ENCODE measurements at regions not wholly inside any gene's neighbourhood (a gene's known extent, or its start where the extent isn't known, plus 50 kb on each side); places are given as distances from the start of the nearest gene placed in this dataset.
A peak's percentile ranks its signal among the peaks of the same experiment; 100 is the strongest.

DNA sequence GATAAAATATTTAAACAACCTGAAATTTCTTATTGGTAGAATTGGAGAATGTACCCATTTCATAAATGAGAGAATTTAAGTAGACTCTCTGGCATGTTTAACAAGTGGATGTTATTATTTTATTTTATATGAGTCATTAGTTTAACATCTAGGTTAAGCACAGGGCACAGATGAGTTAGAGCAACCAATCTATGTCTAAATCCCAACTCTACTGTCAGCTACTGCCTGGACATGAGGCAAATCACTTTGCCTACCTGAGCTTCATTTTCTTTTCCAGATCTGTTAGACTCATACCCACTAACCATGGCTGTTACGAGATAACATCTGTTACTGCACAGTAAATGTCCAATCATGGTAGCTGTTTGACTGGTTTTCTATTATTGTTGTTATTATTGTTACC lies 251.1 kb downstream of the INHBA start:
- H4K20me1 ChIP-seq (ENCODE audit: insufficient read depth, low read length) = no peaks in the 10 kb centered on the region
- DNase-seq (ENCODE audit: insufficient read length, low spot score, missing footprints) = no peak
- no peak overlapping the region for H3K27ac ChIP-seq (ENCODE audit: low read depth, low read length)
- no peaks in the 10 kb centered on the region for H3K9me3 ChIP-seq (ENCODE audit: low read depth, low read length)
- H3K4me1 ChIP-seq (ENCODE audit: insufficient read depth, low read length) = peaks cover 15% of the 10 kb centered on the region
- no peaks in the 10 kb centered on the region for H3K27me3 ChIP-seq (ENCODE audit: insufficient read depth, low read length)
- H3K4me2 ChIP-seq (ENCODE audit: insufficient read depth, low read length) = no peak overlapping the region
- no peak overlapping the region for H3K4me3 ChIP-seq (ENCODE audit: insufficient read depth, low read length)
- TF ChIP-seq, protein P1, sequence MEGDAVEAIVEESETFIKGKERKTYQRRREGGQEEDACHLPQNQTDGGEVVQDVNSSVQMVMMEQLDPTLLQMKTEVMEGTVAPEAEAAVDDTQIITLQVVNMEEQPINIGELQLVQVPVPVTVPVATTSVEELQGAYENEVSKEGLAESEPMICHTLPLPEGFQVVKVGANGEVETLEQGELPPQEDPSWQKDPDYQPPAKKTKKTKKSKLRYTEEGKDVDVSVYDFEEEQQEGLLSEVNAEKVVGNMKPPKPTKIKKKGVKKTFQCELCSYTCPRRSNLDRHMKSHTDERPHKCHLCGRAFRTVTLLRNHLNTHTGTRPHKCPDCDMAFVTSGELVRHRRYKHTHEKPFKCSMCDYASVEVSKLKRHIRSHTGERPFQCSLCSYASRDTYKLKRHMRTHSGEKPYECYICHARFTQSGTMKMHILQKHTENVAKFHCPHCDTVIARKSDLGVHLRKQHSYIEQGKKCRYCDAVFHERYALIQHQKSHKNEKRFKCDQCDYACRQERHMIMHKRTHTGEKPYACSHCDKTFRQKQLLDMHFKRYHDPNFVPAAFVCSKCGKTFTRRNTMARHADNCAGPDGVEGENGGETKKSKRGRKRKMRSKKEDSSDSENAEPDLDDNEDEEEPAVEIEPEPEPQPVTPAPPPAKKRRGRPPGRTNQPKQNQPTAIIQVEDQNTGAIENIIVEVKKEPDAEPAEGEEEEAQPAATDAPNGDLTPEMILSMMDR (IDR thresholded peaks at IDR 0.05; ENCODE audit: extremely low read depth, low read depth, low read length) = no peak
- no peaks in the 10 kb centered on the region for H3K36me3 ChIP-seq (ENCODE audit: insufficient read depth, low read length)
- no peaks in the 10 kb centered on the region for H3K79me2 ChIP-seq (ENCODE audit: insufficient read depth, low read length)
- H2AFZ ChIP-seq (ENCODE audit: low read length) = no peak overlapping the region

DNA sequence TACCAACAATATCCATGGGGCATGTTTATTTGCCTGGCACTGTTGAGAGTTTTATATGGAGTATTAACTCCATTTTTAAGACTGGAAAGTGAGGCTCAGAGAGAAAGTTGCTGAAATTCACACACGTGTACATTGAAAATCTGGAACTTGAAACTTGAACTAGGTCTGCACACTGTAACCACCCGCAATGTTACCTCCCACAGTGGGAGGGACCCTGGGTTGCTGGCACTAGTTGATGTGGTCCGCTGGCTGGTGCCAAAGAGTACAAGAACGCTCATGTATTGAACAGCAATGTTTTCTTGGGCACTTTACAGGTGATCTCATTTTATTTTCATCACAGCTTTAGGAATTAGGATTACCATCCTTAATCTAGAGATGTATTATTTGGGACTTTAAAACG lies 253.2 kb downstream of the INHBA start:
- Histone ChIP-seq H3K4me2 (ENCODE audit: insufficient read depth, low read length) (no peak overlapping the region), H2AFZ (ENCODE audit: low read length) (no peak overlapping the region), H3K4me3 (ENCODE audit: insufficient read depth, low read length) (no peak overlapping the region), H3K27ac (ENCODE audit: low read depth, low read length) (no peak overlapping the region), H3K79me2 (ENCODE audit: insufficient read depth, low read length) (no peaks in the 10 kb centered on the region), H4K20me1 (ENCODE audit: insufficient read depth, low read length) (no peaks in the 10 kb centered on the region), H3K9me3 (ENCODE audit: low read depth, low read length) (no peaks in the 10 kb centered on the region), H3K4me1 (ENCODE audit: insufficient read depth, low read length) (peaks cover 16% of the 10 kb centered on the region), H3K27me3 (ENCODE audit: insufficient read depth, low read length) (no peaks in the 10 kb centered on the region), H3K36me3 (ENCODE audit: insufficient read depth, low read length) (no peaks in the 10 kb centered on the region)
- TF ChIP-seq, protein P1 (IDR thresholded peaks at IDR 0.05; ENCODE audit: extremely low read depth, low read depth, low read length) = no peak
- no peak for DNase-seq (ENCODE audit: insufficient read length, low spot score, missing footprints)

DNA sequence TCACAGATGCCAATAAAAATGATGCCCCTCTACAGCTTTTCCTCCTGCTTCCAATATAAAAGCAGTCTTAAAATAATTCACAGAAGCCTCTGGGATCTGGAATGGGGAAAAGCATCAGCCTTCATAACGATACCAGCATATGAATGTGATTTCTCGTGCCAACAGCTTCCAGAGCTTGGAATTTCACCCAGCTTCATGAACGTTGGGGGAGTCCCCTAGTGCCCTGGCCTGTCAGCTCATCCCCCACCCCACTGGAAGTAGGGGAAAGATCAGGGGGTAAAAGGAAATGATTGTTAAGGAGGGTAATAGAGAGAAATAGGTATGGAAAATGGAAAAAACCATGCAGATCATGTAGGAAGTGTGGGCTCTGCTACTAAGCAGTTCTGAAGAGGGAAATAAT lies 253.6 kb downstream of the INHBA start:
- no peak for DNase-seq (ENCODE audit: insufficient read length, low spot score, missing footprints)
- Histone ChIP-seq H4K20me1 (ENCODE audit: insufficient read depth, low read length) (no peaks in the 10 kb centered on the region), H3K27ac (ENCODE audit: low read depth, low read length) (no peak overlapping the region), H3K9me3 (ENCODE audit: low read depth, low read length) (no peaks in the 10 kb centered on the region), H2AFZ (ENCODE audit: low read length) (no peak overlapping the region), H3K4me1 (ENCODE audit: insufficient read depth, low read length) (peaks cover 16% of the 10 kb centered on the region), H3K36me3 (ENCODE audit: insufficient read depth, low read length) (no peaks in the 10 kb centered on the region), H3K4me2 (ENCODE audit: insufficient read depth, low read length) (no peak overlapping the region), H3K79me2 (ENCODE audit: insufficient read depth, low read length) (no peaks in the 10 kb centered on the region), H3K4me3 (ENCODE audit: insufficient read depth, low read length) (no peak overlapping the region), H3K27me3 (ENCODE audit: insufficient read depth, low read length) (no peaks in the 10 kb centered on the region)
- TF ChIP-seq, protein P1 (IDR thresholded peaks at IDR 0.05; ENCODE audit: extremely low read depth, low read depth, low read length) = no peak

DNA sequence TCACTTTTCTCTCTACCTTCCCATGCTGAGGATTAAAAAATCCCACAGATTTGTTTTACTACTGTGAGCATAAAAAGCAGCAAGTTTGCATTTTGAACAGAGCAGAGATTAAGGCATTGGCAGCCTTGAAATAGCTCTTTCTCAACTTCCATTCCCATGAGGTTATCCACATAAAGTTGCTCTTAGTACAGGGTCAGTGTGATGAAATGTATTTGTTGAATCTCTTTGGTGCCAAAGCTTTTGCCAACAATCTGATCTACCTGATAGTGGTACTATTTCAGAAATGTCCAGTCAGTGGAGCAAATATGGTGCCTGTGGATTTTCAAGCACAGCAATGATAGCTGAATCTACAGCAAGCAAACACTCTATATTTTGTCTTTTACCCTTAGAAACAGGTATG lies 254.8 kb downstream of the INHBA start:
- no peak for DNase-seq (ENCODE audit: insufficient read length, low spot score, missing footprints)
- Histone ChIP-seq H3K36me3 (ENCODE audit: insufficient read depth, low read length) (no peaks in the 10 kb centered on the region), H3K79me2 (ENCODE audit: insufficient read depth, low read length) (no peaks in the 10 kb centered on the region), H3K9me3 (ENCODE audit: low read depth, low read length) (no peaks in the 10 kb centered on the region), H3K4me1 (ENCODE audit: insufficient read depth, low read length) (peaks cover 16% of the 10 kb centered on the region), H3K27me3 (ENCODE audit: insufficient read depth, low read length) (no peaks in the 10 kb centered on the region), H4K20me1 (ENCODE audit: insufficient read depth, low read length) (no peaks in the 10 kb centered on the region), H2AFZ (ENCODE audit: low read length) (no peak overlapping the region), H3K4me2 (ENCODE audit: insufficient read depth, low read length) (peak overlapping the region; percentile 10), H3K27ac (ENCODE audit: low read depth, low read length) (no peak overlapping the region), H3K4me3 (ENCODE audit: insufficient read depth, low read length) (no peak overlapping the region)
- TF ChIP-seq, protein P1 (IDR thresholded peaks at IDR 0.05; ENCODE audit: extremely low read depth, low read depth, low read length) = no peak

Data from osteoblast (primary cell).